Astrocyte of the cerebellum (primary cell): ENCODE measurements at regions not wholly inside any gene's neighbourhood (a gene's known extent, or its start where the extent isn't known, plus 50 kb on each side); places are given as distances from the start of the nearest gene placed in this dataset.

Source experiments
- DNase-seq: peaks from one replicate; pipeline ENCODE4 v3.0.0-alpha.2; 2011; ENCODE audit warnings: low read depth
- H3K4me3 ChIP-seq: 2 replicates; pipeline ENCODE4 v1.5.1; 2011; ENCODE audit warnings: mild to moderate bottlenecking, low read depth, low read length, moderate library complexity
- CTCF ChIP-seq: IDR thresholded peaks from 2 replicates; pipeline ENCODE4 v1.5.1; 2012; ENCODE audit warnings: low read length, low read depth, moderate library complexity, mild to moderate bottlenecking; ENCODE audit errors: missing control alignments
- in situ Hi-C: cut with HindIII; loops from 2 replicates; pipeline ENCODE4 v1.10.0; 2017; ENCODE audit warnings: low sequenced_read_pairs

DNA sequence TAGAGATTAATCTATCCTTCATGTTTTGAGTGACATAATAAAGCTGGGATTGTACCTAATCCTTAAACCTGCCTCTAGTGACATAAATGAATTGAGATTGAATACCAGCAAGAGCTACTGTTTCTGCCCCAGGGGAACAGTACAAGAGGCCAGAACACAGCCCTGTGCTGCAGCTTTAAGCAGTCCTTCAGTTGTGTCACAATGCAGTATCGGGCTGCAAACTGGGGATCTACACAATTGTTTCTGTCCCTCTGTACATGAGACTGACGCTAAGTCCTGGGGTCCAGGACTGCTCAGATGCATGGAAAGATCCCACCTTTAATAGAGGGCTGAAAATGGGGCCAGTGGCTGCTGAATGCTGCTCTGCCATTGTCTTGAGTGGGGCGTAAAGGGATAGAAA, 87.5 kb downstream of the MINAR1 start:
- no peak for TF ChIP-seq CTCF
- in situ Hi-C loops, result no loop called here
- no peak overlapping the region for H3K4me3 ChIP-seq
- no peak for DNase-seq

DNA sequence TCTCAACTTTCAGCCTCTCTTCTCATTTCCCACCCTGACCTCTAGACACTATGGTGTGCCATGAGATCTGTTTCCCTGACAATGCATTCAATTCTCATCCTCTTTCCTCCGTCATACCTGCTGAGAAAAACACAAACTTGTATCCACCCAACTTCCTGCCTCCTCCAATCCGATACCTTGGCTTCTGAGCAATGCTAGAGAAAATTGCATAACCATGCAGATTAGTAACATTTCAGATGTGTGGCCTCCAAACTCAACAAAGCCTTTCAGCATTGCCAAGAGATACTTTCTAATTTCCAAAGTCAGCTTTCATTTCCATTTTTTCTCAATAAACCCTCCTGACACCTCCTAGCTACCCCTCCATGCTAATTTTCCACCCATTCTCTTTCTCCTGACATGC, 88.5 kb downstream of the MINAR1 start:
- TF ChIP-seq CTCF, result no peak
- DNase-seq, result no peak
- no peak overlapping the region for H3K4me3 ChIP-seq
- in situ Hi-C loops, result no loop called here

GRCh38 chr15:79522656-79523055, 90.5 kb downstream of the MINAR1 start:
- no peak for TF ChIP-seq CTCF
- H3K4me3 ChIP-seq, result no peak overlapping the region
- in situ Hi-C loops, result no loop called here
- no peak for DNase-seq

- DNase-seq, result no peak
- no peak for TF ChIP-seq CTCF
- in situ Hi-C loops, result no loop called here
- no peak overlapping the region for H3K4me3 ChIP-seq
Measured at GRCh38 chr15:79523266-79523665, 91.1 kb downstream of the MINAR1 start.

DNA sequence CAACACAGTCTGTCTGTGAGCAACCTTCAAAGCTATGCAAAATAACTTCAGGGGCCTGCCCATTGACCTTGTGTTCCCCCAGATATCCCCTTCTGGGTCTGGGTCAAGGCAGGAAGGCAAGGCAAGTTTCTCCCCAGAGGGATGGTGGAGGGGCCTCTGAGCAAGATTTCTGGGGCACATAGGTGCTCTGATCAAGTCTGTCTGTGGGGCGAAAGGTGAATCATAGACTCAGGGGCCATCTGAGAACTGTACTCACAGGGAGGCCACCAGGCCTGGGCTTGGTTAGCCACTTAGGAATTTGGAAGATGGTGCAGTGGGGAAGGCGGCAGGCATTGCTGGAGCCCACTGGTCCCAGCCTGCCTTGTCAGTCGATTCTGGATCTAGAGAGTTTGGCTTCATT, 92.4 kb downstream of the MINAR1 start:
- no peak for DNase-seq
- in situ Hi-C loops, result no loop called here
- TF ChIP-seq CTCF, result no peak
- no peak overlapping the region for H3K4me3 ChIP-seq

DNA sequence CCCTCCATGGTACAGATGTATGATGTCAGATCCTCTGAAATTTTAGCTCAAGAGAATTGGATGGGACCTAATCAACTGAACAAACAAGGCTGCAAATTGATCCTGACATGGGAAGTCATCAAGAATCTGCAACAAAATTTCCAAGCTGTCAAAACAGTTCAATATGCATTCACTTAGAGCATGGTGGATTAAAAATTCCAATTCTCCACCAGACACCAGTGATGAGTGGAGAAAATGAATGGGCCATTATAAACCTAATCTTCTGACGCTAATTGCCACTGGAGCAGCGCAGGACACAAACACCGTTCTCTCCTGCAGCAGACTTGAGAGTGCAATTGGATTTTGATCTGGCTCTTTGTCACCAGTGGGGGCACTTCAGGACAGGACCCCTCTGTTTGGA, 94.2 kb downstream of the MINAR1 start:
- in situ Hi-C loops, result no loop called here
- no peak for TF ChIP-seq CTCF
- no peak for DNase-seq
- H3K4me3 ChIP-seq, result no peak overlapping the region

GRCh38 chr15:79527821-79528220, 95.7 kb downstream of the MINAR1 start:
- TF ChIP-seq CTCF, result no peak
- no peak overlapping the region for H3K4me3 ChIP-seq
- in situ Hi-C loops, result no loop called here
- no peak for DNase-seq
